GM19035 (cell line): ENCODE measurements at regions not wholly inside any gene's neighbourhood (a gene's known extent, or its start where the extent isn't known, plus 50 kb on each side); places are given as distances from the start of the nearest gene placed in this dataset.

Experiments
- ATAC-seq: cut with Tn5 transposase; IDR thresholded peaks from one replicate; pipeline ENCODE4 v1.9.1; 2021; ENCODE audit not compliant: unreplicated experiment

- ATAC-seq = no peak
Observed at GRCh38 chr4:108336076-108336475, 167.3 kb upstream of the LEF1 start.

- no peak for ATAC-seq
Observed at GRCh38 chr4:108335081-108335480, 166.3 kb upstream of the LEF1 start.

- ATAC-seq = no peak
Observed at GRCh38 chr4:108334031-108334430, 165.3 kb upstream of the LEF1 start.

GRCh38 chr4:108333353-108333942 lies 164.7 kb upstream of the LEF1 start:
- no peak for ATAC-seq

GRCh38 chr4:108331905-108332632 lies 163.3 kb upstream of the LEF1 start:
- no peak for ATAC-seq

GRCh38 chr4:108328383-108328732 lies 159.6 kb upstream of the LEF1 start:
- ATAC-seq = no peak

GRCh38 chr4:108327642-108328382 lies 159.1 kb upstream of the LEF1 start:
- ATAC-seq = no peak

- no peak for ATAC-seq
Observed at GRCh38 chr4:108325561-108325960, 156.8 kb upstream of the LEF1 start.

- no peak for ATAC-seq
Observed at GRCh38 chr4:108324450-108324849, 155.7 kb upstream of the LEF1 start.

- ATAC-seq = no peak
Observed at GRCh38 chr4:108322497-108322896, 153.8 kb upstream of the LEF1 start.

- ATAC-seq = no peak
Observed at GRCh38 chr4:108320061-108320460, 151.3 kb upstream of the LEF1 start.

- ATAC-seq = no peak
Observed at GRCh38 chr4:108317377-108317776, 148.6 kb upstream of the LEF1 start.

GRCh38 chr4:108315694-108316093 lies 147.0 kb upstream of the LEF1 start:
- no peak for ATAC-seq

- ATAC-seq = no peak
Observed at GRCh38 chr4:108314900-108315589, 146.3 kb upstream of the LEF1 start.

GRCh38 chr4:108313546-108314339 lies 145.0 kb upstream of the LEF1 start:
- no peak for ATAC-seq

- no peak for ATAC-seq
Observed at GRCh38 chr4:108311313-108311712, 142.6 kb upstream of the LEF1 start.

GRCh38 chr4:108303488-108304177 lies 134.9 kb upstream of the LEF1 start:
- ATAC-seq = no peak

GRCh38 chr4:108301545-108302251 lies 133.0 kb upstream of the LEF1 start:
- no peak for ATAC-seq

GRCh38 chr4:108297605-108298004 lies 128.9 kb upstream of the LEF1 start:
- ATAC-seq = no peak

- no peak for ATAC-seq
Observed at GRCh38 chr4:108292229-108292628, 123.5 kb upstream of the LEF1 start.
